ENCODE measurements at regions not wholly inside any gene's neighbourhood (a gene's known extent, or its start where the extent isn't known, plus 50 kb on each side); places are given as distances from the start of the nearest gene placed in this dataset.

DNA sequence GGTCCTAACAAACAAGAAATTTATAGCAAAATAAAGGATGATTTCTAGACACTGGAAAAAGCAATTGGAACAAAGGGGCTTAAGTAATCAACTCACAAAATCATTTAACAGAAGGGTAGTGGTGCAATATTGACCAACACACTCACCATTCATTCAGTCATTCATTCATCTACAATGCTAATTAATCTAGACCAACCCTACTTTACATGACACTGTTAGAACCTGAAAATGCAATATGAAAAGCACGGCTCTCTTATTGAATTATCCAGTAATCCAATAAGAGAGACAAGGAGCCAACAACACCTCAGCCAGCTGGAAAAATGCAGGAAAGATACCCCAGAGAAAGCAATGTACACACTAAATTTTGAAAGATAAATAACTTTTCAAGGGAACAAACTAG lies 310.8 kb upstream of the NR5A2 start:
- TF ChIP-seq CTCF (IDR thresholded peaks at IDR 0.05; ENCODE audit: insufficient read depth, low read depth, low read length) = no peak
- TF ChIP-seq EZH2 (IDR thresholded peaks at IDR 0.05; ENCODE audit: insufficient read depth, low read length) = no peak

Measured in astrocyte (in vitro differentiated cells and primary cell).